Cardiac septum (tissue), 1 donor: ENCODE measurements at regions not wholly inside any gene's neighbourhood (a gene's known extent, or its start where the extent isn't known, plus 50 kb on each side); places are given as distances from the start of the nearest gene placed in this dataset.

ENCODE experiments used
- DNase-seq: peaks from one replicate; pipeline ENCODE4 v3.0.0-alpha.2; 2020; ENCODE audit warnings: low spot score
- intact Hi-C: fragments of 100-400 bp; cut with DNase I; formaldehyde crosslinking; loops from one replicate; pipeline ENCODE4 v1.14.0; 2022
- donor health status: DM: no; HTN: no; CAD: no.

DNA sequence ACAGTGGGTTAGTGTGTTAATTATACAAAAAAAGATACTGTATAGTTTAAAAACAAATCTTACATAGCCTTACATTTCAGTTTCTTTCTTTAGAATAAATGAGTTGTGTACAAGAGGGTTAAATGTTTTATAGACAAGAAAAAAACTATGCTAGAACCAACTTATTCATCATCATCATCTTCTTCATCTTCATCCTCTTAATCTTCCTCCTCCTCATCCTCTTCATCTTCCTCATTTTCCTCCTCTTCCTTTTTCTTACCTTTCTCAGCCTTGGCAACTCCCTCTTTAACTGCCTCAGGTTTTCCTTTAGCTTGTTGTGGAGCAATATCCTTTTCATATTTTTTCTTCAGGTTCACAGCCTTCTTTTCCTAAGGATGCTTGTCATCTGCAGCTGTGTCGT is 53.7 kb downstream of the RPS12 start:
- DNase-seq, result no peak
- intact Hi-C loops, result no loop called here

DNA sequence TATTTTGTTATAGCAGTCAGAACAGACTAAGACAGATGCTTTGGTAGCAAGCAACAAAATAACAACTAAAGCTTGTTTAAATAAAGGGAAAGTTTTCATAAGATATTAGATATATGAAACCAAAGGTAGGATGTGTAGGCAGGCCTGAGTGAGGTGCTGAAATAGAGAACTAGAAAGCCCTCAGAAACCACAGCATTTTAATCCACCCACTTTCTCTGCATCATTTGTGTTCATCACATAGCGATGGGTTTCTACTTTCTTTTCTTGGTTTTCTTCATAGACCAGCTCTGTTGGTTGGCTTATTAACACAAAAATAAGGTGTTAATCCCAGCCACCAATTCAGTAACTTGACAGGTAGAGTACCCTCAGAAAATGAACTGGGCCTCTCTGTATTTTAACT is 58.6 kb downstream of the RPS12 start:
- no peak for DNase-seq
- intact Hi-C loops, result no loop called here

DNA sequence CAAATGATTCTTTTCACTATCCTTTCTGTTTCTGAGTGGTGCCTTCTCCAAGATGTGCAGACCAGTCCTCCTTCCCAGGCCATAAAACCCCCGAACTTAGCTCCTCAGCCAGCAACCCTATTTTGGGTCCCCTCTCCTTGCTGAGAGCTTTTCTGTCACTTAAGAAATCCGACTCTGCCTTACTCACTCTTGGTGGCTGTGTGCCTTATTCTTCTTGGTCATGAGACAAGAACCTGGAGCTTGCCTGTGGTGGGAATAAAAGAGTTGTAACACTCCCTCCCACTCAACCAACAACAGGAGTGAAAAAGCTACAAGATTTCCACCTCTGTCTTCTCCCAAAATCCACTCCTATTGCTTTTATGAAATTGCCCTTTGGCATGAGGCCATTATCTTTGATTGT is 62.6 kb downstream of the RPS12 start:
- no peak for DNase-seq
- intact Hi-C loops, result no loop called here

DNA sequence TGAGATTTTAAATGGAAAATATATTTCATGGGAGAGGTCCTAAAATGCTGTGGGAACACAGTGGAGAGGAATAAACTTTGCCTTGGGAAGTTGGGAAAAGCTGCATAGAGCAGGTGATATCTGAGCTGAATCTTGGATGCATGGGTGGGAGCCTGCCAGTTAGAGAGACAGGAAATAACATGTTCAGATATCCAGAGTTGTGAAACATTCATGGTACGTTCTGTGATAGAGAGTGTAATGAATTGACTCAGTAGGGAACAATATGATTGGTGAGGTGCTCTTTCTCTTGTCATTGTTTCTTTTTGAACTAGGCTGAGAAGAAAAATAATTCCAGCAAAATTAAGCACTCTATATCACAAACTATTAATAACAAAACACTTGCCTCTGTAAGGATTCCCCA is 72.8 kb downstream of the RPS12 start:
- intact Hi-C loops, result no loop called here
- DNase-seq, result no peak

DNA sequence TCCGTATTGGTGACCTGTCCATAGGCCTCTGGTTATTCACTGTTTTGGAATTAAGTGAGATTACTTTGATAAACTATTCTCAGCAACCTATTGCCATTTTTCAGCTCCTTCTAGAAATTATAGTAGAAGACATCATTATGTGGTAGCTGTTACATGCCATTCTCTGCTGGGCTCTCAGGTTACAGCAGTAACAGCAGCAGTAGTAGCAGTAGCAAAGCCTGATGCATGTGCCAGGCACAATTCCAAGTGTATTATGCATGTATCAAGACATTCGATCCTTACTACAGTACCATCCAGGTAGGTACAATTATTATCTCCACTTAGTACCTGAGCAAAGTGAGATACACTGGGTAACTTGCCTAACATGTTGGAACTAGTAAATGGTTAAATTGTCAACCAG is 74.3 kb downstream of the RPS12 start:
- no peak for DNase-seq

DNA sequence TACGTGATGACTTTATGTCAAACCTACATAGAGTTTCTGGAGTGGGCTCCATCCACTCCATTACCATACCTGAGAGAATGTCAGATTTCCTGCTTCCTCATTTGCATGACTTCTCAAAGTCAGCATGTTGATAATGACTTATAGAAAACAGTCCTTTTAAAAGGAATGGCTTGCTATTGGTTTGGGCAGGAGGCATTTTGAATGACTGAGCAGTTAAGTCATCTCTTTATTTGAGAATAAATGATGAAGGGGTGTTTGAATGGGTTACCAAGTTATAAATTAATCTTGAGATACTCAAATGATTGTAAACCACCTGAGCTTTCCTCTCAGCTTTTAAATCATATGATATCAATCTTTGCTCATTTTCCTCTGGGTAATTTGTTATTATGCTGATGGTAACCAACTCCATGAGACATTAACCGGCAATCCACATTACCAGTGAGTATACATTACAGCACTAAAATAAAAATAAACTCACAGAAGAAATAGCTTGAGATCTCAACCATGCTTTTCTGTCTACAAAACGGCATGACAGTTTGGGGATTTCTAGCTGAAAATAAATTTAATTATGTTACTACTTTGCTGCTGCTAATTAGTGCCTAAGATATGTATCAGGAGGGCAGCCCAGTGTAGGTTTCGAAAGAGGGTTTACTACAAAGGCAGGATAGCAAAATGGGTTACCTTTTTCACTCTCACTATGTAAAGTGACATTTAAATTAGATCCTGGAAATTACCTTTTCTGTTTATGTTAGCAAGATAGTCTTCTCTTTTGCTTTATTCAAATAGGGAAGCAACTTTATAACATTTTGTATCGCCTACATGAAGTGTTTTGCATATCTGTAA is 78.8 kb downstream of the RPS12 start:
- no peak for DNase-seq
- intact Hi-C loops, result no loop called here

More for the DNA sequence above, 74.3 kb downstream of the RPS12 start:
- intact Hi-C loops, result no loop called here

DNA sequence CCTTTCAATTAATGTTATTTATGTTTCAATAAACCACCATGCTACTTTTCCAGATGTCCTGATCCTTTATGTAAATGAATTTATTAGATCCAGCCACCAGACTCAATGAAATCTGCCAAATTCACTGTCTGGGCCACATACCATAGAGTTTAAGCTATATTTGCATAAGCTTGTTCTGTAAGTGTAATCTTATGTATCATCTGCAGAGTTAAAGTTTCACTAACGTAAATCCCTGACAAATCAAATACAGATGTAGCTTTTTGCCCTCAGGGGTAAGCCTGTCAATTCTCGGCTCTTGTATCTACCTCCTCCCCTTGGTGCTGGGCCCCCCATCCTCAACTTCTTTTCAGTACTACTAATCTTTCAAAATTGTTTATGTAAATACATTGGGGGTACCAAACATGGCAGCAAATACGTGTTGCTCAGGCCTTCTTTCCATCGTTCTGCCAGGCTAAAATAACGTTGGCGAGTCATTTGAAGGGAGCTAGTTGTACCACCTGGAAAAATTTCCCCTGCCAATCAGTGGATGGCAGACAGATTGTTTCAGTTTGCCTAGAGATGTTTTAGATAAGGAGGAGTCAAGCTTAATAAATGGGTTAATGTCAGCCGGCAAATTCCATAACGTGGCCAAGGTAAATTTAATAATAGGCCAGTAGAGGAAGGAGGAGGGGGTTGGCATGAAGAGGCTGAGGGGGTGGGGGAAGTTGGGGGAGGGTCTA is 79.6 kb downstream of the RPS12 start:
- intact Hi-C loops, result no loop called here

DNA sequence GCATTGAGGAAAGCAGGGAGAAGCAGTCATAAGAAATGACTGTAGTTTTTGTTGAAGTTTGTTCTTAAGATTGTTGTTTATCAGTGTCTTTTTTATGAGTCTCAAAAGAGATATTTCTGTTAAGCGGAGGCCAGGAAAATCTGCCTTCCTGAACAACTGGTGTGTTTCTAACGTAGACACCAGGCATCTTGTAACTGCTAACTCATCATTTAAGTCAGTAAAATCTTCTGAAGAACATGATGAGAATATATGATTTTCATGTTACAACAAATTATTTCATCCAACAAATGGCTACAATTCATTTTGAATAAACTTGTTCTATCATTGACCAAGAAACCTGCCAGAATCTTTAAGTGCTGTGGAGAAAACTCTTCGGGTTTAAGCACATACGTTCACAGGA is 84.0 kb downstream of the RPS12 start:
- no peak for DNase-seq
- intact Hi-C loops, result no loop called here

More for the DNA sequence above, 79.6 kb downstream of the RPS12 start:
- DNase-seq, result no peak

DNA sequence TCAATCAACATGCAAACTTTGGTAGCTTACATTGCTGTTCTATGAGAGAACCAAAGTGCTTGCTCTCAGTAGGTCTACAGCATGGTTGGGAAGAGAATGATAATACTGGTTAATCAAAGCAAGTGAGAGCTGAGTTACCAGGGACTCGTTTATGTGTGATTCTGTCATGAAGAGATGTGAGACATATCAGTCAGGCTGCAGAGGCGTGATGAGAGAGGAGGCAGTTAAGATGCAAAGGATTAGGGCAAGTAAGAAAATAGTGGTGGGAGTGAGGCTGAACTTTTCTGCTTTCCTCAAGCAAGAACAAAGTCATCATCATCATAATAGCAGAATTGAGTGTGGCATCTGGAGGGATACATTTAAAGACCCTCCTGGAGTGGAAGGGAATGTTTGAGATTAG is 86.5 kb downstream of the RPS12 start:
- intact Hi-C loops, result no loop called here
- no peak for DNase-seq

DNA sequence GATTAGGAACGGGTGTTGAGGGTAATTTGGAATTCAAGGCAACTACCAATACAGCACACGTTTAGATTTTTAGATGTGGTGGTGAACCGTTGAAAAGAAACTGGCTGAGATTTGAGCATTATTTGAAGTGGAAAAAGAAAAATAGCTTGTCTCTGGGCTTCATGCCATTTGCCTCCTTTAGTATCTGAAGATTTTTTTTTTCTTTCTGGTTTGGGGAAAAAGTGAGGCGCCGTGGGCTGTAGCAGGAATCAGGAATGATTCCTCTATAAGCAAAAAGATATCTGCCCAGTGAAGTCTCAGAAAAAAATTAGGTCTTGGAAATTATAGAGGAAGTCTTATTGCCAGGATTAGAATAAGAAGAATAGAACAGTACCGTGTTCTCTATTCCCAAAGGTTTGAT is 88.5 kb downstream of the RPS12 start:
- intact Hi-C loops, result no loop called here
- no peak for DNase-seq

DNA sequence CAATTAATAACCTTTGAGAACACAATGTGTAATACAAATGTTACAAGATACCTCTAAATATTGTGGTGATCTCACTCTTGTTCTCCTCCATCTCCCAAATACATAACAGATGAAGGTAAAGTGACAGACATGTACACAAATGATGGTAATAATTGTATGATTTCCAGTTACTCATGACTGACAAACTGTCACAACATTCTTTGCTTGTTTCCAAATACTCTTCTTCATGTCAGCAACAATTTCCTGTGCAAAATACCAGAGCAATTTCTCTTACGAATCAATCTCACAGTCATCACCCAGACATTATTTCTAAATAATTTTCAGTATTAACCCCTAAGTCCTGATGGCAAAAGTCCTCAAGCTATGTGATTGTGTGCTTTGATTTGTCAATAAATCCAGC is 92.9 kb downstream of the RPS12 start:
- no peak for DNase-seq
- intact Hi-C loops, result no loop called here

DNA sequence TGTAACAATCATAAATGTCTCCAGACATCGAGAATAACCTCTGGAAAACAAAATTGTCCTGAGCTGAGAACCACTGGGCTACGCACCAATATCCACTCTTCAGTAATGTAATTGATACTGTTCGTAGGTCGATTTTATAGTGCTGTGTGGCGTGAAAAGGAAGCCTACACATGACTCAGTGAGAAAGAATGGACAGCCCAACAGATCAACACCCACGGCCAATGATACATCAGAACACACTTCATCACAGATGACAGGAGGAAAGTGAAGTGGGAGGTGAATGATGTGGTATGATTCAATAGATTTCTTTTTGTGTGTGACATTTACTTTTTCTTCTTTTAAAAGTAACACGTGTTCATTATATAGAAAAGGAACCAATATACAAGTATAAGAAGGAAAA is 93.5 kb downstream of the RPS12 start:
- intact Hi-C loops, result no loop called here

DNA sequence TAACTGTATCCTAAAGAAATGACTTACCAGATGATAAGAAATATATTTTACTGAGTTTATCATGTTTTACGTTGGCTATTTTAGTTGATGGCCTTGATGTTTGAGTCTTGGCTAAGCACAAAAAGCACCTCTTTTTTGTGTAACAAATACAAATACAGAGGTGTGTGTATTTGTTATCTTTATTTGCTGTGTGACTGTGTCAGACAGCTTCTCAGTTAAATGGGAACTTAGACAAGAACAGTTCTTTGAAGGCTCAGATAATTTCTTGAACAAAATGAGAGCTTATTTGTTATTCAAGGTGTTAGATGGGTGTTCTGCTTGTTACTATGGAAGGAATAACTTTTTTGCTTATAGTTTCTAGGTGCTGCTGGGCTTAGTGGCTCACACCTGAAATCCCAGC is 95.4 kb downstream of the RPS12 start:
- intact Hi-C loops, result no loop called here
- DNase-seq, result no peak

More for the DNA sequence above, 93.5 kb downstream of the RPS12 start:
- DNase-seq, result no peak

DNA sequence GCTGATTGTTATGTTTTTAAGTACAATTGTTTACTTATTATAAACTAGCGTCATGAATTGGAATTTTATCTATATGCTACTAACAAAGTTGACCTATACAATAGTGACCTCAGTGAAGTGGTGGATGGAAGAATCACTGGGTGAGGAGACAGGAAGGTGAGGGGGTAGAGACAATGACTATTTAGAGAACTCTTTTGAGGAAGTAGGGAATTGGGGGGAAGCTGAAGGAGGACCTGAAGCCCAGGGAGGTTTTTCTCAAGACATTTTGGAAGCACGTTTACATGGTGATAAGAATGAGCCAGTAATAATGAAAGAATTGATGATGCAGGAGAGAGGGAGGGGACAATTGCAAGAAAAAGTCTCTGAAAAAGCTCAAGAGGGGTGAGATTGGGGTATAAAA is 96.4 kb downstream of the RPS12 start:
- no peak for DNase-seq
- intact Hi-C loops, result no loop called here

DNA sequence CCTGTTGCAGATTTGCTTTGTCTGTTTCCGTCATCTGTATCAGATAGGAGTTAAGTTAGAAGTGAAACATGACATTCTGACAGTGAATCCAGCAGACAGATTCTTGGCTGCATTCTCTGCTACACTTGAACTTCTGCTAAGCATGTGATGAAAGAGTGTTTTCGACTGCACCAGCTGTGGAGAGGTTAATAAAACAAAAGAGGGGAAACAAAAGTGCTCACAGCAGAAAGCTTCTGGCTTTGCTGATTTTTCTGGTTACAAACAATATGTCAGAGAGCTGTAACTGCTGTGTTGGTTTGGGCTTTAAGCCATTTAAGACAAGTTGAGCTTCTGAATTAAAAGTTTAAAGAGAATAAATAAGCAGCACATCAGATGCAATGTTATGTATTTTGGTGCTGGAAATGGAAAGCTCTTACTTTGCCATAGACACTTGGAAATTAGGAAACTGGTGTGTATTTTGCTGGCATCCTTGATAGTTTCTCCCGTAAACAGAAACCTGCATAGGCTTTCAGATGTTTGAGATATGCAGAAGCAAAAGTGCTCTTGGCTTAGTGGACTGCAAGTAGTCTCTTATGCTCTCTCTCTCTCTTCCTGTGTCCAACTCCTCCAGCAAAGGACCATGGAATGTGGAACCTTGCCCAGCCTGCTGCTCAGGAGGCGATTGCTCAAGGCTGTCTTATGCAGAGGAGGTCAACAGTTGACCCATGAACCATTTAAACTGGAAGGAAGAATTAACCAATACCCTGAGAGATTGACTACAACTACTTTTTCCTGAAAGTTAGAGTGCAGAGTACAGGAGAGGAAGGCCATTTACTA is 104.9 kb downstream of the RPS12 start:
- intact Hi-C loops, result no loop called here
- no peak for DNase-seq

DNA sequence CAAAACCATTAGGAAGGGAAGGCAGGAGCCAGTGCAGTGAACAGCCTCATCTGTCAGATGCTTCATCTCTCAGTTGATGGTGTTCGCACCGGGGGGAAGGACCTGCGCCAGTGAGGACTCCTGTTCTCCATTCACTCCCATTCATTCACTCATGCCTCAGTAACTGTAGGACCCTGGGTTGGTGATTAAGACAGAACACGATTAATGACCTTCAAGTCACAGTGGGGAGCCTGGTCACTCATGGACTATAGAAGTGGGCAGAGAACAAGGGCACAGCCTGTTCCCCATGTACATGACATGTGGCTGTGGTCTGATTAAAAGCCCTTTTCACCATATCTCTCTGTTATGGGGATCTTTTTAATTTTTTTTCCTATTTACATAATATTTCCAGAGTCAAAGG is 113.3 kb downstream of the RPS12 start:
- intact Hi-C loops, result no loop called here
- DNase-seq, result no peak

DNA sequence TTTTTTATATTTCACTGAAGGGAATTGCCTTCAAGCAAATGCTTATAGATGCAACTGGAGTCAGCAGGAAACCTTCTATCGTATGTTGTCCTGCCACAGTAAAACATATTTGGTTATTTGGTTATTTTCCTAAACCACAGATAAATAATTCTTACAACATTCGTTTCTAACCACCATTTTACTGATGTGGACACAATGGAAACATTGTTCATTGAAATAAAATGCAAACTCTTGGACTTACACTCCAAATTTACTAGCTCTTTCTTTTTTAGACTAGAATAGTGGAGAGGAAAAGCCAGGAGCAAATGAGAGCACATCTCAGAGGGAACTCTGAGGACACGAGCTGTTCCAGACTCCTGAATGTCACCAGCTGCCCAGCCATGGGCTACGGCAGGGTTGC is 114.8 kb downstream of the RPS12 start:
- intact Hi-C loops, result no loop called here

DNA sequence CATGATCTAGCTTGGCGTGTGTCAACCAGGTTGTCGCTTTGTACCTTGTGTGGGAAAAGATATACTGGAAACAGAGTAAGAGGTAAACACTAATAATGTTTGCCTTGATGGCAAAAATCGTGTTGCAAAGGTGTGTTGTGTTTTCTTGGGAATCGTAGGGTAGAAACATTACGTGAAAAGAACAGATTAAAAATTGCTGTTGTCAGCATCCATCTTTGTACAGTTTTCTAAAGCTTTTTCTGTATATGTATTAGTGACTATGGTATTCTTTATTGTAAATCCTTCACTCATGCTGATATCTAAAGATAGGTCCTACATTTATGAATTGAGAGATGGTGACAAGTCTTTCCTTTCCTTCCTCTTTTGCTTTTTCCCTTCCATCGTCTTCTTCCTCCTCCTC is 116.9 kb downstream of the RPS12 start:
- intact Hi-C loops, result no loop called here
- no peak for DNase-seq

More for the DNA sequence above, 114.8 kb downstream of the RPS12 start:
- no peak for DNase-seq

DNA sequence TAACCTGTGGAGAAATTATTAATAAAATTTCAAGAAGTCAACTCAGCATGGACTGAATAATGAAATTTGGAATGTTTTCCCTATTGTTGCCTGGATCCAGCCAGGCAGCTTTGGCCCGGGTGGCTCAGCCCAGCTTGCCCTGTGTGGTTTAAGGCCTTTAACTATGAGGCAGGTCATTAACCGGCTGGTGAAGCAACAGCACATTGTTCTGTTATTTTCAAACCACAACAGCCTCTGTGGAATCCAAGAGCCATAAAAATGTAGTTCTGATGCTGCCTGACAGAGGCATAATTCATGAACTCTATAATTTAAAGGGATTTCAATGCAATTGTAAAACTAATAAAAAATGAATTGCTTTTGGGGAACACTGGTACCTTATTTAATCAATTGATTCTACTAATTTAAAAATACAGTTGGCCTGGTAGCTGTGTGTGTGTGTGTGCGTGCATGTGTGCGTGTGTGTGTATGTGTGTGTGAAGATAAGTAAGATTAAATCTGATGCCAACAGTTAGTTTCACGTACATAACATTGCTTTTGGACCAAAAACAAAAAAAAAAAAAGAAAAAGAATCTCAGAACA is 117.7 kb downstream of the RPS12 start:
- DNase-seq, result no peak
- intact Hi-C loops, result no loop called here

DNA sequence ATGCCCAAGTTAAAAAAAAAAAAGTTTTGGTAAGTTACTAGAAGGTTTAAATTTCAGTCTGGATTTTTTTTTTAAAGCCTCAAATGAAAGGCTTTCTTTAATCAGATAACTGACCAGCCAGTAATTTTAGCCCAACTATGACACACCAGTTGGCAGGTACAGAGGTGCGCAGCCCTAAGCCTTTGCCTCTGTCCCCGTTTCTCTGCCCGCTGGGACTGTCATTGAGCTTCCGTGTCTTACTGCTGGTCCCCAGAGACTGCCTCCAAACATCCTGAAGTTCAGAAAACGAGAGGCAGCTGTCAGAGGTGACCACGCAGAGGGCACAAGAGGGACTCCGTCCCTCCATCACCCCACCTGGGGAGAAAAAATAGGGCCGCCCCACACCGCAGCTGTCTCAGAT is 118.2 kb downstream of the RPS12 start:
- intact Hi-C loops, result no loop called here
- DNase-seq, result no peak
